ENCODE measurements at regions not wholly inside any gene's neighbourhood (a gene's known extent, or its start where the extent isn't known, plus 50 kb on each side); places are given as distances from the start of the nearest gene placed in this dataset.

- no peak for DNase-seq (ENCODE audit: low spot score)
- Histone ChIP-seq H3K27ac (no peak overlapping the region), H3K4me3 (no peak overlapping the region)
- no peak for TF ChIP-seq CTCF (IDR thresholded peaks at IDR 0.05)
Measured at GRCh38 chr2:122011493-122012270, 256.2 kb downstream of the TSN start.

- TF ChIP-seq CTCF (IDR thresholded peaks at IDR 0.05): no peak
Measured at GRCh38 chr2:122018736-122019135, 263.3 kb downstream of the TSN start.

GRCh38 chr2:122019724-122020123 lies 264.3 kb downstream of the TSN start:
- no peak for DNase-seq (ENCODE audit: low spot score)
- no peak overlapping the region for H3K27ac ChIP-seq
- H3K4me3 ChIP-seq: no peak overlapping the region
- no peak for TF ChIP-seq CTCF (IDR thresholded peaks at IDR 0.05)

More at GRCh38 chr2:122018736-122019135, 263.3 kb downstream of the TSN start:
- no peak for DNase-seq (ENCODE audit: low spot score)
- Histone ChIP-seq H3K27ac (no peak overlapping the region), H3K4me3 (no peak overlapping the region)

GRCh38 chr2:122020377-122020776 lies 264.9 kb downstream of the TSN start:
- DNase-seq (ENCODE audit: low spot score): no peak
- Histone ChIP-seq H3K4me3 (no peak overlapping the region), H3K27ac (no peak overlapping the region)
- no peak for TF ChIP-seq CTCF (IDR thresholded peaks at IDR 0.05)

- no peak for TF ChIP-seq CTCF (IDR thresholded peaks at IDR 0.05)
- no peak for DNase-seq (ENCODE audit: low spot score)
- Histone ChIP-seq H3K4me3 (no peak overlapping the region), H3K27ac (no peak overlapping the region)
Measured at GRCh38 chr2:122021941-122022340, 266.5 kb downstream of the TSN start.

- Histone ChIP-seq H3K4me3 (no peak overlapping the region), H3K27ac (no peak overlapping the region)
- no peak for DNase-seq (ENCODE audit: low spot score)
- TF ChIP-seq CTCF (IDR thresholded peaks at IDR 0.05): no peak
Measured at GRCh38 chr2:122022531-122022930, 267.1 kb downstream of the TSN start.
